ENCODE measurements at regions not wholly inside any gene's neighbourhood (a gene's known extent, or its start where the extent isn't known, plus 50 kb on each side); places are given as distances from the start of the nearest gene placed in this dataset.

DNA sequence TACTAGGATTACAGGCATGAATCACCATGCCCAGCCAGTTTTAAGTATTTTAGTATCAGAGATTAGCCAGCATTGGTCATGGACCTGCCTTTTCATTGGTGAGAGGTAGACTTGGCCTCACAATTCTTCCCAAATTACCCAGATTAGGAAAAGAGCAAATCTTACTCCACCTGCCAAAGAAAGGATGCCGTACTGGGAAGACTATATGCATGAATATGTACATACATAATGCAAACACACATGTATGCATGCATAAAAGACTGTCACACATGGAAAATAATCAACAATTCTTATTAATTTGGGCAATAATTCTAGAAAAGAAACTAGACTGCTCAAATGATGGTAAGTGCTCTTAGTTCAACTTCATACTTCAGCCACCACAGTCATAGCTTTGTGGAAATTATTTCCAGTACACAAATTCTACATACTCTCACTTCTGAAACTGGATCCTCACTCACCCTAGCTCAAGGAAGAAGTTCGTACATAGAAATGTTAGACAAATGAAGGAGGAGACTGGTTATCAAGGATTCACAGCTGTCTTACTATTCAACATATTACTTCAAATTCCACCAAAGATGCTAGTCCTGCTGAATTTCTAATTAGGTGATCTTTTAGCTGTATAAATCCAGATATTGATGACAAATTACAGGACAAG is 73.7 kb downstream of the MINAR2 start:
- no peak for DNase-seq

GRCh38 chr5:129830288-129830687 is 74.0 kb upstream of the CHSY3 start:
- no peak for DNase-seq

GRCh38 chr5:129836321-129836720 is 67.9 kb upstream of the CHSY3 start:
- no peak for DNase-seq

- no peak for DNase-seq
These were observed 59.5 kb upstream of the CHSY3 start for GRCh38 chr5:129844764-129845163.

GRCh38 chr5:129852747-129853352 is 51.4 kb upstream of the CHSY3 start:
- peak; percentile 85 for DNase-seq

- no peak for DNase-seq
These were observed 50.7 kb upstream of the CHSY3 start for GRCh38 chr5:129853588-129853987.
